ENCODE measurements at regions not wholly inside any gene's neighbourhood (a gene's known extent, or its start where the extent isn't known, plus 50 kb on each side); places are given as distances from the start of the nearest gene placed in this dataset.

DNA sequence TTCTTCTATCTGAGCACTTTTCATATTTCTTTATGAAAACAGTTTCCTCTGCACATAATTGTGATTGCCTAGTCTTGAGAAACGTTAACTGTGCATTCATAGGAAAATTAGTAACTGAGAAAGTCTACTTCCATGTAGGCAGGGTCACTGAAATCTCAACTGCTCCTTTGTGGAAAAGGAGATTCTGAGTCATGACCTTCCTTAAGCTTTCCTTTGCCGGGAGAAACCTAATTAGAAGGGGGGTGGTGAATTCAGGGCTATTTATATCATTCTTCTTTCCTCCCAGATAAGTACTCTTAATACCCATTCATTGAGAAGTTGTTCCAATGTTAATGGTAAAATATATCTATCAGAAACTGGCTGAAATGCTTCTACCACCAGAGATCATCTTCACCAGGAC lies 751.0 kb upstream of the TMEM132C start:
- no peak for TF ChIP-seq CTCF (IDR thresholded peaks at IDR 0.05)
- no peak for TF ChIP-seq POLR2A (IDR thresholded peaks at IDR 0.05)
